ENCODE measurements at regions not wholly inside any gene's neighbourhood (a gene's known extent, or its start where the extent isn't known, plus 50 kb on each side); places are given as distances from the start of the nearest gene placed in this dataset.

DNA sequence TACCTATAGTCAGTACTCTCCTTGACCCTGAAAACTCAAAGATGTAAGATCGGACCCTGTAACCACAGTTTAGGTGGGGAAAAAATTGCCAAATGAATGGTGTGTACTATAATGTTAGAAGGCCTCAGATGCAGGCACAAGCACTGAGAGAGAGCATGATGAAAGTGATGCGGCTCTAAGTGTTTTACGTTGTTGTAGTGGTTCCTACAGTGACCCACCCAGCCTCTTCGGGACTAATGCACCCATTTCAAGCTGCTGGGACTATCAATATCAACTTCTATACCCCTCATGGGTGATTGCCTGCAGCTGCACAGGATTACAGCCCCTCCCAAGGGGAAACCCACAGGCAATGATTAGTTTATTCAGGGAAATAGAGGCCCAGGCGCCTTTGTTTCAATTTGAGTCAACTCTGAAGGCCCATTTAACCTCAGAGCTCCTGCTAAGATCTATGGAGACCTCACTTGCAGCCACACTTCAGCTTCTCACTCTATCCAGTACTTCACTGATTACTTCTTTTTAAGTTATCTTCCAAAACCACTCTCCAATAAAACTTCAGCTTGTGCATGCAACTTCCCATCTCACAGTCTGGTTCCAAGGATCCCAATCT is 340.7 kb downstream of the NR2F1-AS1 start:
- no peak for TF ChIP-seq POLR2A (IDR thresholded peaks at IDR 0.05)
- TF ChIP-seq, protein P1, sequence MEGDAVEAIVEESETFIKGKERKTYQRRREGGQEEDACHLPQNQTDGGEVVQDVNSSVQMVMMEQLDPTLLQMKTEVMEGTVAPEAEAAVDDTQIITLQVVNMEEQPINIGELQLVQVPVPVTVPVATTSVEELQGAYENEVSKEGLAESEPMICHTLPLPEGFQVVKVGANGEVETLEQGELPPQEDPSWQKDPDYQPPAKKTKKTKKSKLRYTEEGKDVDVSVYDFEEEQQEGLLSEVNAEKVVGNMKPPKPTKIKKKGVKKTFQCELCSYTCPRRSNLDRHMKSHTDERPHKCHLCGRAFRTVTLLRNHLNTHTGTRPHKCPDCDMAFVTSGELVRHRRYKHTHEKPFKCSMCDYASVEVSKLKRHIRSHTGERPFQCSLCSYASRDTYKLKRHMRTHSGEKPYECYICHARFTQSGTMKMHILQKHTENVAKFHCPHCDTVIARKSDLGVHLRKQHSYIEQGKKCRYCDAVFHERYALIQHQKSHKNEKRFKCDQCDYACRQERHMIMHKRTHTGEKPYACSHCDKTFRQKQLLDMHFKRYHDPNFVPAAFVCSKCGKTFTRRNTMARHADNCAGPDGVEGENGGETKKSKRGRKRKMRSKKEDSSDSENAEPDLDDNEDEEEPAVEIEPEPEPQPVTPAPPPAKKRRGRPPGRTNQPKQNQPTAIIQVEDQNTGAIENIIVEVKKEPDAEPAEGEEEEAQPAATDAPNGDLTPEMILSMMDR (IDR thresholded peaks at IDR 0.05): no peak
